ENCODE measurements at regions not wholly inside any gene's neighbourhood (a gene's known extent, or its start where the extent isn't known, plus 50 kb on each side); places are given as distances from the start of the nearest gene placed in this dataset.
A peak's percentile ranks its signal among the peaks of the same experiment; 100 is the strongest.
"Not testable (repeated sequence)": the region's sequence is repeated elsewhere in the genome, so short reads cannot be mapped to it uniquely, and the experiment has no call there.

DNA sequence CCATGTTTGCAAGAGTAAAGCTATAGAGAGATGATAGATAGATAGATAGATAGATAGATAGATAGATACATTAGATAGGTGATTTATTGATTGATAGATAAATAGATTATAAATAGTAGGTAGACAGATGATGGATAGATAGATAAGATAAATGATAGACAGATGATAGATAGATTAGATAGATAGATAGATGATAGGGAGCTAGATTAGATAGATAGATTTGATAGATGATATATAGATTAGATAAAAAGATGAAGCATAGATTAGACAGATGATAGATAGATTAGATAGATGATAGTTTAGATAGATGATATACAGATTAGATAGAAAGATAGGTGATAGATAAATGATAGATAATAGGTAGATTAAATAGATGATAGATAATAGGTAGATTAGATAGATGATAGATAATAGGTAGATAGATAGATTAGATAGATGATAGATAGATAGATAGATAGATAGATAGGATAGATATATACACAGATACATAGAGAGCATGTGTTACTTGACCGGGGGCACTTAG lies 243.3 kb upstream of the FOXK1 start:
- DNase-seq (ENCODE audit: low read depth): no peak

- no peak for DNase-seq (ENCODE audit: low read depth)
Measured at GRCh38 chr7:4439444-4439843, 242.7 kb upstream of the FOXK1 start.

- no peak for DNase-seq (ENCODE audit: low read depth)
Measured at GRCh38 chr7:4444106-4444505, 238.0 kb upstream of the FOXK1 start.

- DNase-seq (ENCODE audit: low read depth): no peak
Measured at GRCh38 chr7:4445777-4446176, 236.3 kb upstream of the FOXK1 start.

- DNase-seq (ENCODE audit: low read depth): no peak
Measured at GRCh38 chr7:4449263-4449662, 232.8 kb upstream of the FOXK1 start.

- DNase-seq (ENCODE audit: low read depth): no peak
Measured at GRCh38 chr7:4450483-4450882, 231.6 kb upstream of the FOXK1 start.

- no peak for DNase-seq (ENCODE audit: low read depth)
Measured at GRCh38 chr7:4460597-4460996, 221.5 kb upstream of the FOXK1 start.

DNA sequence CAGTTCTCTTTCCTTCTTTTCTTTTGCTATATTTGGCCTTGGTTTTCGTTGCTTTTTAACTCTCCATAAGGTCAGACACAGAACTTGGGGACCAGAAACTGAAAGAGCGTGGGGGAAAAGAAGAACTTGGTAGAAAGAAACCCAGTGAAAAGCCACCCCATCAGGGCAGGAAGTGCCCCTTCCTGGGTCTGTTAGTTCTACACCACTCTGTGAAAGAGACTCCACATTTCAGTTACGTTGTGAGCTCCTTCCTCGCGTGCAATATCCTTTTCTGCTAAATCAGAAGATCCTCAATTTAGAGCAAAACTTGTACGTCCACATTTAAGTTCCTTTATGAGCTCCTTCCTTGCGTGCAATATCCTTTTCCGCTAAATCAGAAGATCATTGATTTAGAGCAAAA lies 220.6 kb upstream of the FOXK1 start:
- no peak for DNase-seq (ENCODE audit: low read depth)

DNA sequence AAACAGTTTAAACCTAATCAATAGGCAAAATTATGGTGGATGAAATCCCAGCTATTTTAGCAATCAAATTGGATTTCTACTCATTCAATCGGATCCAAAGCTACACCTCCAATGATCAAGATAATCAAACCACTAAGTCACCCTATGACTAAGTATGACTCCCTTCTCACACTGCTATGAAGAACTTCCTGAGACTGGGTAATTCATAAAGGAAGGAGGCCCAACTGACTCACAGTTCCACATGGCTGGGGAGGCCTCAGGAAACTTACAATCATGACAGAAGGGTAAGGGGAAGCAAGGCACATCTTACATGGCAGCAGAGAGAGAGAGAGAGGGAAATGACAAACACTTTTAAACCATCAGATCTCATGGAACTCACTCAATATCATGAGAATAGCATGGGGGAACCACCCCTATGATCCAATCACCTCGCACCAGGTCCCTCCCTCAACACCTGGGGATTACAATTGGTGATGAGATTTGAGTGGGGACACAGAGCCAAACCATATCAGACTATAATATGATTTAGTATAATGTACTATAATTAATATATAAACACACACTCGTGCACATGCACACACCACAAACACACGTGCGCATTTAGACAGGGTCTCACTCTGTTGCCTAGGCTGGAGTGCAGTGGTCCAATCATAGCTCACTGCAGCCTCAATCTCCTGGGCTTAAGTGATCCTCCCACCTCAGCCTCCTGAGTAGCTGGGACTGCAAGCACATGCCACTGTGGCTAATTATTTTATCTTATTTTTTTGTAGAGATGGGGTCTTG lies 213.6 kb upstream of the FOXK1 start:
- no peak for DNase-seq (ENCODE audit: low read depth)

GRCh38 chr7:4470246-4470645 lies 211.8 kb upstream of the FOXK1 start:
- no peak for DNase-seq (ENCODE audit: low read depth)

DNA sequence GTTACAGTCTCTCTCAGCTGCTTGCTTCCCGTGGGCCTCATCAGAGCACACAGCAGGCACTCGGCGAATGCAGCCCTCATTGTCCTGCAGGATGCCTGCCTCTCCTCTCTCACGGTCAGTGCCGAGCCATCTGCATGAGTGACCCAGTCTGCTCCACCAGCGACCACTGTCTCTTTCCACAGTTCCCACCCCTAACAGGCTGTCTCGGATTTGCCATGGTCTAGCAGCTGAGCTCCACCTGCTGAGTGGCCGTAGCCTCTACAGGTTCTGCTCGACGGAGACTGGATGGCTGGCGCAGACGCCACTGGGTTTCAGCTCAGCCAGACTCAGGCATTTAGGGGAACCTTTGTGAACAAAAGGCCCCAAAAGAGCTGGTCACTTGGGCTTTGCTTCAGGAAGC lies 209.4 kb upstream of the FOXK1 start:
- DNase-seq (ENCODE audit: low read depth): no peak

- DNase-seq (ENCODE audit: low read depth): peak; percentile 26
Measured at GRCh38 chr7:4479367-4480039, 202.6 kb upstream of the FOXK1 start.

- not testable (repeated sequence) for DNase-seq (ENCODE audit: low read depth)
Measured at GRCh38 chr7:4480131-4480530, 202.0 kb upstream of the FOXK1 start.

DNA sequence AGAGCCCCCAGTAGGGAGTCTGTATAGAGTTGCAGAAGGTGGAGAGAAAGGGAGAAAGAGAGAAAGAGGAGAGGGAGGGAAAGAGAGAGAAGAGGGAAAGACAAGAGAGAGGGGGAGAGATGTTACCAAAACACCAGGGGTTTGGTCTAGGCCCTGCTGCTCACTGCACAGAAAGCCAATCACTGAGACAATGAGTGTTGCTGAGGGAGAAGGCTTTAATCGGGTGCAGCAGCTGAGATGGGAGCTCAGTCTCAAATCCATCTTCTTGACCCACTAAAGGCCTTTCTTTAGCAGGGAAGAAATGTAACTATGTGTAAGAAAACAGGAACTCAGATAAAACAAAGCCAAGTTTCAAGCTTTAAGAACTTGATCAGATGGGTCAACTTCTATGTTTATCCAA lies 198.2 kb upstream of the FOXK1 start:
- DNase-seq (ENCODE audit: low read depth): no peak

GRCh38 chr7:4484545-4484944 lies 197.6 kb upstream of the FOXK1 start:
- DNase-seq (ENCODE audit: low read depth): no peak

GRCh38 chr7:4486907-4487306 lies 195.2 kb upstream of the FOXK1 start:
- DNase-seq (ENCODE audit: low read depth): no peak

DNA sequence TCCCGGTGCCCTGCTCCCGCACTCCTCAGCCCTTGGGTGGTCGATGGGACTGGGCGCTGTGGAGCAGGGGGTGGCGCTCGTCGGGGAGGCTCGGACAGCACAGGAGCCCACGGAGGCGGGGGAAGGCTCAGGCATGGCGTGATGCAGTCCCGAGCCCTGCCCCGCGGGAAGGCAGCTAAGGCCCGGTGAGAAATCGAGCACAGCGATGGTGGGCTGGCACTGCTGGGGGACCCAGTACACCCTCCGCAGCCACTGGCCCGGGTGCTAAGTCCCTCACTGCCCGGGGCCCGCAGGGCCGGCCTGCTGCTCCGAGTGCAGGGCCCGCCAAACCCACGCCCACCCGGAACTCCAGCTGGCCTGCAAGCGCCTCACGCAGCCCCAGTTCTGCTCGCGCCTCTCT lies 185.2 kb upstream of the FOXK1 start:
- not testable (repeated sequence) for DNase-seq (ENCODE audit: low read depth)

- DNase-seq (ENCODE audit: low read depth): no peak
Measured at GRCh38 chr7:4500812-4501211, 181.3 kb upstream of the FOXK1 start.

GRCh38 chr7:4507886-4508285 lies 174.2 kb upstream of the FOXK1 start:
- DNase-seq (ENCODE audit: low read depth): not testable (repeated sequence)

DNA sequence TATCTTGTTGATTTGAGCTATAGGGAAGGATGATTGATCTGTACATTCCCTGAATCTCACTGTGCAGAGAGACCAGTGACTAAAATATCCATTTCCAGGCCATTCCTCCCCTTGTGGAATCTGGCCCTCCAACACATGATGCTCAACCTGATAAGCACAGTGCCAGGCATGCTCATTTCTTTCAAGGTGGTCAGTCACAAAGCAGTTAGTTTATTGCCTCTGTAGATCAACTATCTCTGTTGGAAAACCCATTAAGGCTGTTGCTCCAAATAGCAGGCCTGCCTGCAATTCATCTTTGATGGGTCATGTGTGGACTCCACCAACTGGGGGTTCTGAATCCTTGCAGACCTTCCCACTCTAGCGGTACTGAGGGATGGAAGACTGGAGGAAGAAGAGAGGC lies 168.6 kb upstream of the FOXK1 start:
- DNase-seq (ENCODE audit: low read depth): no peak

GRCh38 chr7:4519819-4520520 lies 162.1 kb upstream of the FOXK1 start:
- DNase-seq (ENCODE audit: low read depth): no peak

DNA sequence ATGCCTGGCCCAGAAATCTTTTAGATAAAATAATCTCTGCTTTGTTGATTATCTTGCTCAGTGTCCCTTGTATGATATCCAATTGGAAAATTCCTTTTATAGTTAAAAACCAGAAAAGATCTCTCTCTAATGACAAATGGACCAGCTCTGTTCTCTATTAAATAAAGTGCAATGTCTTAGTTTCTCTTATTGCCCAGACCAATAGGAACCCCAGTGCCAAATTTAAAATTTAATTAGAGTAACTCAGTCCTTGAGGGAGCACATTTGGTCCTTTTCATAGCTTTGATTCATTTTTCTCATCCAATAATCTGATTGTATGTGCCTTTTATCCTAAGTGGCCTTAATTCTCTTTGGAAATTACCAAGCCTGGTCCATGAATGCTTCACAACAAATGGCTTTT lies 158.9 kb upstream of the FOXK1 start:
- no peak for DNase-seq (ENCODE audit: low read depth)

DNA sequence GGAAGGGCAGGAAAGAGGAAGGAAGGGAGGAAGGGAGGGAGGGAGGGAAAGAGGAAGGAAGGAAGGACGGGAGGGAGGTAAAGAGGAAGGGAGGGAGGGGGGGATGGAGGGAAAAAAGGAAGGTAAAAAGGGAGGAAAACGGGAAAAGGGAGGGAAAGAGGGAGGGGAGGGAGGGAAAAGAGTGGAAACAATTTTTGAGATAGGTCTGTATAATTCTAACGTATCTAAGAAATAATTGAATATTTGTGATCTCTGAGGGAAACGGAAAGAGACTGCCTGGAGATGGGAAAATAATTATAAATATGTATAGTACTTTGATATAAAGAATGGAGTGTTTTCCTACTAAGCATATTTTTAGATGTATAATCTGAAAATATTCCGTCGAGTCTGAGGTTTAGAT lies 158.2 kb upstream of the FOXK1 start:
- no peak for DNase-seq (ENCODE audit: low read depth)
